ENCODE measurements at regions not wholly inside any gene's neighbourhood (a gene's known extent, or its start where the extent isn't known, plus 50 kb on each side); places are given as distances from the start of the nearest gene placed in this dataset.

DNA sequence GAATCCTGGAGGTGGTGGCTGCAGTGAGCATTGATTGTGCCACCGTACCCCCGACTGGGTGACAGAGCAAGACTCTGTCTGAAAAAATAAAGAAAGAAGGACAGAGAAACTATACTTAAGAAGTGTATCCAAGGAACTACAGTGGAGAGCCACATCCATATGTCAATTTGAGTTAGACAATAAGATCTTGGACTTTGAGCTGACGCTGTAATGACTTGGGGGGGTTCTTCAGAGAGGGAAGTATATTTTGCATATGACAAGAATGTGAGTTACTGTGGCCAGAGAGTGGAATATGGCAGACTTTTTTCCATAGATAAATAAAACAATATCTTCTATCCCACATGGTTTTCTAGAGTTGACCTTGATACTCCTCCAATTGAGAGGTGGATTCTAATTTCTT, 52.6 kb upstream of the TEX264 start:
- DNase-seq (no peak), ATAC-seq (ENCODE audit: low read depth) (no peak)
- Histone ChIP-seq H2BK5ac (ENCODE audit: low read depth, low read length, poor library complexity, severe bottlenecking) (no peak overlapping the region), H3K27ac (ENCODE audit: insufficient read depth, low read length) (no peak overlapping the region), H2BK15ac (ENCODE audit: low read depth, low read length) (no peak overlapping the region), H3K27me3 (ENCODE audit: control insufficient read depth, insufficient read depth, low read length) (no peaks in the 10 kb centered on the region), H3K4ac (ENCODE audit: low read depth, low read length) (no peak overlapping the region), H3K9ac (ENCODE audit: low read depth, low read length) (no peak overlapping the region), H3K18ac (ENCODE audit: low read depth, low read length) (no peak overlapping the region), H2AK9ac (replicated peaks; ENCODE audit: low read depth, low read length, poor library complexity) (no peak overlapping the region), H4K8ac (ENCODE audit: low read depth in 2 of 2, low read length in 2 of 2) (no peak overlapping the region), H2AK5ac (ENCODE audit: low read depth, low read length) (no peak overlapping the region), H2BK120ac (ENCODE audit: low read depth, low read length) (no peak overlapping the region), H3K14ac (replicated peaks; ENCODE audit: low read depth, low read length) (no peak overlapping the region), H4K5ac (ENCODE audit: low read depth, low read length) (no peak overlapping the region), H3K56ac (ENCODE audit: extremely low read depth, insufficient read depth, low read length) (no peak overlapping the region), H3K4me2 (ENCODE audit: low read depth, low read length) (no peak overlapping the region), H3K4me3 (ENCODE audit: insufficient read depth, low read depth, low read length) (no peak overlapping the region), H3K36me3 (ENCODE audit: control insufficient read depth, insufficient read depth, low read length) (no peaks in the 10 kb centered on the region), H2BK20ac (ENCODE audit: low read depth, low read length) (no peak overlapping the region), H3K79me1 (ENCODE audit: low read depth in 1 of 2, low read length in 2 of 2) (peaks cover 37 to 54% of the 10 kb centered on the region in 2 experiments), H2AFZ (replicated peaks; ENCODE audit: low read length, poor library complexity) (no peak overlapping the region), H3K9me3 (ENCODE audit: control insufficient read depth, insufficient read depth, low read length) (no peaks in the 10 kb centered on the region), H3K23ac (ENCODE audit: low read depth, low read length) (no peak overlapping the region), H4K20me1 (ENCODE audit: insufficient read depth, low read length) (peaks cover 31% of the 10 kb centered on the region), H3K9me1 (ENCODE audit: insufficient read depth, low read length) (peaks cover 18% of the 10 kb centered on the region), H4K91ac (ENCODE audit: insufficient read depth, low read depth, low read length) (no peak overlapping the region), H3K4me1 (ENCODE audit: control insufficient read depth, insufficient read depth, low read length) (peaks cover 20% of the 10 kb centered on the region)
- dilution Hi-C loops (cut with HindIII; ENCODE audit: low sequenced_read_pairs, unreplicated experiment) (no loop called here), in situ Hi-C loops (cut with MboI; ENCODE audit: low sequenced_read_pairs) (no loop called here), intact Hi-C loops (cut with micrococcal nuclease) (no loop called here)
- TF ChIP-seq RFX5 (IDR thresholded peaks at IDR 0.05; ENCODE audit: low read depth, low read length) (no peak), NFE2L2 (IDR thresholded peaks at IDR 0.05; ENCODE audit: low read depth, low read length) (no peak)
- TF ChIP-seq, protein P1, sequence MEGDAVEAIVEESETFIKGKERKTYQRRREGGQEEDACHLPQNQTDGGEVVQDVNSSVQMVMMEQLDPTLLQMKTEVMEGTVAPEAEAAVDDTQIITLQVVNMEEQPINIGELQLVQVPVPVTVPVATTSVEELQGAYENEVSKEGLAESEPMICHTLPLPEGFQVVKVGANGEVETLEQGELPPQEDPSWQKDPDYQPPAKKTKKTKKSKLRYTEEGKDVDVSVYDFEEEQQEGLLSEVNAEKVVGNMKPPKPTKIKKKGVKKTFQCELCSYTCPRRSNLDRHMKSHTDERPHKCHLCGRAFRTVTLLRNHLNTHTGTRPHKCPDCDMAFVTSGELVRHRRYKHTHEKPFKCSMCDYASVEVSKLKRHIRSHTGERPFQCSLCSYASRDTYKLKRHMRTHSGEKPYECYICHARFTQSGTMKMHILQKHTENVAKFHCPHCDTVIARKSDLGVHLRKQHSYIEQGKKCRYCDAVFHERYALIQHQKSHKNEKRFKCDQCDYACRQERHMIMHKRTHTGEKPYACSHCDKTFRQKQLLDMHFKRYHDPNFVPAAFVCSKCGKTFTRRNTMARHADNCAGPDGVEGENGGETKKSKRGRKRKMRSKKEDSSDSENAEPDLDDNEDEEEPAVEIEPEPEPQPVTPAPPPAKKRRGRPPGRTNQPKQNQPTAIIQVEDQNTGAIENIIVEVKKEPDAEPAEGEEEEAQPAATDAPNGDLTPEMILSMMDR (conservative IDR thresholded peaks at IDR 0.05; ENCODE audit: low read depth, low read length) = no peak
- TF ChIP-seq, protein P2, sequence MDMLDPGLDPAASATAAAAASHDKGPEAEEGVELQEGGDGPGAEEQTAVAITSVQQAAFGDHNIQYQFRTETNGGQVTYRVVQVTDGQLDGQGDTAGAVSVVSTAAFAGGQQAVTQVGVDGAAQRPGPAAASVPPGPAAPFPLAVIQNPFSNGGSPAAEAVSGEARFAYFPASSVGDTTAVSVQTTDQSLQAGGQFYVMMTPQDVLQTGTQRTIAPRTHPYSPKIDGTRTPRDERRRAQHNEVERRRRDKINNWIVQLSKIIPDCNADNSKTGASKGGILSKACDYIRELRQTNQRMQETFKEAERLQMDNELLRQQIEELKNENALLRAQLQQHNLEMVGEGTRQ (IDR thresholded peaks at IDR 0.05; ENCODE audit: low read depth, low read length) = no peak
- WGBS, 2 experiments (ENCODE audit: extremely low coverage in 2 of 2, insufficient read length in 1 of 2) = no CpG with 5 or more reads among the region's 3 CpGs
- ChIA-PET CTCF (no interaction called here), POLR2A (ENCODE audit: unreplicated experiment) (no interaction called here)
- no TSS peak for BruUV-seq (replicated peaks)

Data from IMR-90 (cell line).